Cortex of kidney (tissue), 1 donor: ENCODE measurements at regions not wholly inside any gene's neighbourhood (a gene's known extent, or its start where the extent isn't known, plus 50 kb on each side); places are given as distances from the start of the nearest gene placed in this dataset.
"Not testable (repeated sequence)": the region's sequence is repeated elsewhere in the genome, so short reads cannot be mapped to it uniquely, and the experiment has no call there.

Experiments used
- DNase-seq: peaks from one replicate; lab custom pipeline; 2025; lab: John Stamatoyannopoulos, UW

GRCh38 chr2:40690525-40690924, 238.6 kb upstream of the SLC8A1 start:
- DNase-seq = no peak

- DNase-seq = no peak
Observed at GRCh38 chr2:40700231-40700954, 248.5 kb upstream of the SLC8A1 start.

GRCh38 chr2:40712197-40712894, 260.5 kb upstream of the SLC8A1 start:
- not testable (repeated sequence) for DNase-seq

- no peak for DNase-seq
Observed at GRCh38 chr2:40716879-40717278, 265.0 kb upstream of the SLC8A1 start.

GRCh38 chr2:40719414-40719813, 267.5 kb upstream of the SLC8A1 start:
- no peak for DNase-seq

GRCh38 chr2:40721595-40721994, 269.7 kb upstream of the SLC8A1 start:
- no peak for DNase-seq

- DNase-seq = no peak
Observed at GRCh38 chr2:40723194-40723593, 271.3 kb upstream of the SLC8A1 start.

GRCh38 chr2:40725040-40725439, 273.1 kb upstream of the SLC8A1 start:
- no peak for DNase-seq

- no peak for DNase-seq
Observed at GRCh38 chr2:40725950-40726349, 274.1 kb upstream of the SLC8A1 start.

- no peak for DNase-seq
Observed at GRCh38 chr2:40734797-40735196, 282.9 kb upstream of the SLC8A1 start.

GRCh38 chr2:40737180-40737579, 285.3 kb upstream of the SLC8A1 start:
- DNase-seq = no peak

- DNase-seq = no peak
Observed at GRCh38 chr2:40740419-40740818, 288.5 kb upstream of the SLC8A1 start.

- DNase-seq = no peak
Observed at GRCh38 chr2:40741532-40741931, 289.6 kb upstream of the SLC8A1 start.

- no peak for DNase-seq
Observed at GRCh38 chr2:40746191-40746590, 294.3 kb upstream of the SLC8A1 start.

GRCh38 chr2:40751981-40752380, 300.1 kb upstream of the SLC8A1 start:
- no peak for DNase-seq

GRCh38 chr2:40752796-40753195, 300.9 kb upstream of the SLC8A1 start:
- no peak for DNase-seq

- DNase-seq = no peak
Observed at GRCh38 chr2:40754912-40755311, 303.0 kb upstream of the SLC8A1 start.

- DNase-seq = no peak
Observed at GRCh38 chr2:40758401-40759155, 306.7 kb upstream of the SLC8A1 start.

- no peak for DNase-seq
Observed at GRCh38 chr2:40760071-40760666, 308.3 kb upstream of the SLC8A1 start.

- DNase-seq = no peak
Observed at GRCh38 chr2:40773291-40773690, 321.4 kb upstream of the SLC8A1 start.

- no peak for DNase-seq
Observed at GRCh38 chr2:40783704-40784103, 331.8 kb upstream of the SLC8A1 start.

- no peak for DNase-seq
Observed at GRCh38 chr2:40786636-40787035, 334.7 kb upstream of the SLC8A1 start.

GRCh38 chr2:40797120-40797519, 345.2 kb upstream of the SLC8A1 start:
- DNase-seq = no peak
